HG03460 (cell line): ENCODE measurements at regions not wholly inside any gene's neighbourhood (a gene's known extent, or its start where the extent isn't known, plus 50 kb on each side); places are given as distances from the start of the nearest gene placed in this dataset.
A peak's percentile ranks its signal among the peaks of the same experiment; 100 is the strongest.
"Not testable (repeated sequence)": the region's sequence is repeated elsewhere in the genome, so short reads cannot be mapped to it uniquely, and the experiment has no call there.

Experiments
- ATAC-seq: cut with Tn5 transposase; IDR thresholded peaks from one replicate; pipeline ENCODE4 v1.9.1; 2021; ENCODE audit not compliant: unreplicated experiment

DNA sequence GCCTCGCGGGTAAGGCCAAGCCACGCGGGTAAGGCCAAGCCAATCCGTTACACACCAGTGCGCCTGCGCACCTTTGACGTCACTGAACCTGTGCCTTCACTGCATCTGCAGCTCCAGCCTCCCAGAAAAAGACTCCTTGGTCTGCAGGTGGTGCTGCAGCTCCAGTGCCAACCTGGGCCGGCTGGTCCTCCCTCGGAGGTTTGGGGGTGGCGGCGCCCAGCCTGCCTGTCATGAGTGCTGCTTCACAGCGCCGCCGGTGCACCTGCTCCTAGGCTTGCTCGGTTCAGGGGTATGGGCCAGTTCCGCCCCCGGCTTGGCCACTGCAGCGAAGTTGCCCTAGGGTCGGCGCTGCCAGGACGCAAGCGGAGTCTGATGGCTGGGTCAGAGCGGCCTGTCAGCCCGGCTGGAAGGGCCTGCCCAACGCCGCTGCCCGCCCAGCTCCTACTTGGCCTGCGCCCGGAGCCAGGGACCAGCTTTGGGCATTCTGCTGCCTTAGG, 146.6 kb downstream of the USP22 start:
- no peak for ATAC-seq

DNA sequence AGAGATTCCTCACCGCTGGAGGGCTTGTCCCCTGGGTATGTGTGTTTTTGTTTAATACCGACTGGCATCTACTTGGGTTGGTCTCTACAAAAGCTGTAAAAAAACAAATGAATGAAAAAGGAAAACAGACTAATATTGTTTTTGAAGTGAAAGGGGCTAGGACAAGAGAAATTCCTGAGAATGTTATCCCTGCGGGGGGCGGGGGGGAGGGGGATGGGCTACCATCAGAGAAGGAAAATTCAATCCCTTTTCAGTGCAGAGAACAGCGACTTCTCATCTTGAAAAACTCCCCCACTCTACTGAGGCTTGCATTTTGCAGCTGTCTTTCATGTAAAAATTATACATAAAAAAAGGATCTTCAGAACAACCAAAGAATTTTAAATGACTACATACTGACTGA, 144.1 kb downstream of the USP22 start:
- not testable (repeated sequence) for ATAC-seq

DNA sequence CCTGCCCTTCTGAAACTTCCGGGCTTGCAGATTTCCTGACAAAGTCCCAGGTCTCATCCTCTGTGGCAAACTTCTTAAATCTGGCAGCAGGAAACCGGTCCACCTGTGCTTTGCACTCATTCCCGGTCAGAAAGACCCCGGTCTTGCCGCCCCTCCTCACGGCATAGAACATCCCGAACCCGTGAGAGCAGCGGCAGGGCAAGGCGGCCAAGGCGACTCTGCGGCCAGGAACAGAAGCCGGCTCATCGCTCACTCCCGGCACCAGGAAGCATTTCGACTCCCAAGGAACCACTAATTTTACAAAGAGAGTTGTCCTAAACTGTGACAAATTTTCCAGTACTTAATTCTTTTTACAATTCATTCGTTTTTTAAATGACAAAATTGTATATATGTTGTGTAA, 140.3 kb downstream of the USP22 start:
- ATAC-seq = not testable (repeated sequence)

DNA sequence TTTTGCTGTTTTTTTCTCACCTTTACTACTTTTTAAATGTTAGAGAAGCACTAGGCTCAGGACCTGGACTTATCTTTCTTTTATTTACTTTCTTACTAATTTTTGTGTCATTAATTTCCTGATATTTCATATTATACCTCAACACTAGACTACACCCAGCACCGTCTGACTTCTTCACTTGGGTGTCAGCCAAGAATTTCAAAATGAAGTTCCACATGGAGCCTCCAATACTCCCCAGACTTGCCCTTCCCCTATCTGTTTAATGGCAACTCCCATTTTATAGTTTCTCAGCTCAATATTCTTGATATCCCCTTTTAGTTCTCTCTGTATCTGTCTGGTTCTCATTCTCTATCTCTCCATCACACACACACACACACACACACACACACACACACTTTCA, 139.3 kb downstream of the USP22 start:
- not testable (repeated sequence) for ATAC-seq

DNA sequence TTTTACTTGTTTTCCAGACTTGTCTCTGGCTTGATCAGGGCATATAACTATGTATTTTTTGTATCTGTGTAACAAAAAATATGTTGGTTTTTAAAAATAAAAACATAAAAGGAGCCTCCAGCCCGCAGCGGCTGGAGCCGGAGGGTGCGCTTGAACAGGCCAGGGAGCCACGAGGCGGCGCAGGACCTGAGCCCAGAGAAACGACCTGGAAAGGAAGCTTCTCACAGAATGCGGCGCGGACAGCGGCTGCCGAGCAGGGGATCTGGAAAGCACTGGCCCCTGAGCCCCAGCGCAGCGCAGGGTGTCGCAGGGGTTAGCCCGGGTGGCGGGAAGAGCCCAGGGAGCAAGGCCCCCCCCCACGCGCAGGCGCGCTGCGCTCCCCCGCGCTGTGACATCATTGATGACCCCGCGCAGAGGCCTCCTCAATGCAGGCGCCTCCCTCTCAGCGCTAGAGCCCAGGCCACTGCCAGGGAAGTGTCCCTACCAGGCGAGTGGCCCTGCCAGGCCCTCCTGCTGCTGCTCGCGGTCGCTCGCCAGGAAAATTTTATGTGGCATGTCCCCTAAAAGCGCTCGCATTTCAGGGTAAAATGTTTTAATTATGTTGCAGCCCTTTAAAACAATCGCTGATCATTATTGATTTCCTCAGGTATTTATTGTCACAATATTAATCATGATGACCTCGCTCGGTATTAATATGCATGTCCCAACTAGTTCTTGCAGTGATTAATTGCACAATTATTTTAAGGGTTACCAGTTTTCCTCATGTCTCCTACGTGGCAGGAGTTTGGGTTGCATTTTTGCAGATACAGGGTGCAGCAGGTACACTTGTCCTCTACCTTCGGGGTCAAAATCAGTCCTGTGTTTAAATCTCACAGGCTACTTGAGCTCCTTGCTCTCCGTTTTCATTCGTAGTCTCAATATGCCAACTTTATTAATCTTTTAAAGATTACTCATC, 134.2 kb downstream of the USP22 start:
- ATAC-seq = peak; percentile 95

DNA sequence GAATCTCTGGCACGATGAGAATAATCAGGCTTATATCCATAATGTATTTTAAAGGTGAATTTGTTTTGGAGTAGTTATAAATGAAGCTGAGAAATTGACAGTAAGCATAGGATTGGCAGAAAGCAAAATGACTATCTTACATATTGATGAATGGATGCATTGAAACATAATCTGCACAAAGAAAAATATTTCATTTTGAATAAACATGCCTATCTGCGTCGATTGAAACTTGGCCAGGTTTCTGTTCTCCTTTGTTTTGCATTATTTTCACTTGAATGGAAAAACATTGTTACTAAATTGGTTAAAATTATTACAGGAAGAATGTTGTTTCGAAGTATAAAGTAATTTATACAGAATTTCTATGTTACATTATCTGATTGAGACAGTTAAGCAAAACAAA, 128.2 kb downstream of the USP22 start:
- ATAC-seq = no peak

DNA sequence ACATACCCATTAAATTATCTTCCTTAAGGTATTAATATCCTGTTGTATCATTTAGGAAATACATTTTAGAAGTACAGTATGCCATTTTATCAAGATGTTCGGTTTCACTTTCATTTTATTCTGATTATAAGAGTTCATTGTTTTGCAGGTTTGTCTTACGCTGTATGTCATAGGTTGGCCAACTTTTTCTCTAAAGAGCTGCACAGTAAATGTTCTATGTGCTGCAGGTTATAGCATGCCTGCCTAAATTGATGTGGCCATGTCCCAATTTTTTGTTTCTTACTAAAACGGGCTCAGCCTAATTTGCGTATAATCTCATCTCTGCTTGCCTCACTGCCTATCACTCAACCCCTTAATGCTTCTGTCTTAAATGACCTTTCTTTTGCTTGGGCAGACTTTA, 126.4 kb downstream of the USP22 start:
- ATAC-seq = no peak

DNA sequence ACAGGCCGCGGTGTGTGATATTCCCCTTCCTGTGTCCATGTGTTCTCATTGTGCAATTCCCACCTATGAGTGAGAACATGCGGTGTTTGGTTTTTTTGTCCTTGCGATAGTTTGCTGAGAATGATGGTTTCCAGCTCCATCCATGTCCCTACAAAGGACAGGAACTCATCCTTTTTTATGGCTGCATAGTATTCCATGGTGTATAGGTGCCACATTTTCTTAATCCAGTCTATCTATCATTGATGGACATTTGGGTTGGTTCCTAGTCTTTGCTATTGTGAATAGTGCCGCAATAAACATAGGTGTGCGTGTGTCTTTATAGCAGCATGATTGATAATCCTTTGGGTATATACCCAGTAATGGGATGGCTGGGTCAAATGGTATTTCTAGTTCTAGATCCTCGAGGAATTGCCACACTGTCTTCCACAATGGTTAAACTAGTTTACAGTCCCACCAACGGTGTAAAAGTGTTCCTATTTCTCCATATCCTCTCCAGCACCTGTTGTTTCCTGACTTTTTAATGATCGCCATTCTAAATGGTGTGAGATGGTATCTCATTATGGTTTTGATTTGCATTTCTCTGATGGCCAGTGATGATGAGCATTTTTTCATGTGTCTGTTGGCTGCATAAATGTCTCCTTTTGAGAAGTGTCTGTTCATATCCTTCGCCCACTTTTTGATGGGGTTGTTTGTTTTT, 125.1 kb downstream of the USP22 start:
- not testable (repeated sequence) for ATAC-seq

DNA sequence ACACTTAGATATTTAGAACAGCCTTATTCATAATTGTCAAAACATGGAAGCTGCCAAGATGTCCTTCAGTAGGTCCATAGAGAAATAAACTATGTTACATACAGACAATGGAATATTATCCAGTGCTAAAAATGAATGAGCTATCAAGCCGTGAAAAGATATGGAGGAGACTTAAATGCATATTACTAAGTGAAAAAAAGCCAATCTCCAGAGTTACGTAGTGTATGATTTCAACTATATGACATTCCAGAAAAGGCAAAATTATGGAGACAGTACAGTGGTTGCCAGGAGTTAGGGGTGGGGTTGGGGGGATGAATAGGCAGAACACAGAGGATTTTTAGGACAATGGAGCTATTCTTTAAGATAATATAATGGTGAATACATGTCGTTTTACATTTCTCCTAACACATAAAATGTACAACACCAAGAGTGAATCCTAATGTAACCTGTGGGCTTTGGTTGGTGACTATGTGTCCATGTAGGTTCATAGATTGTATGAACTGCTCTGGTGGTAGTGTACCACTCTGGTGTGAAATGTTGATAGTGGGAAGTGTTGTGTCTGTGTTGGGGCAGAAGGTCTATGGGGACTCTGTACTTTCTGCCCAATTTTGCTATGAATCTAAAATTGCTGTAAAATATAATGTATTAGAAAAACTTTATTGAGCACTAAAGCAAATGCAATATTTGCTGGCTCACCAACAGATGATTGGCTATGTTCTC, 122.6 kb downstream of the USP22 start:
- ATAC-seq = no peak

DNA sequence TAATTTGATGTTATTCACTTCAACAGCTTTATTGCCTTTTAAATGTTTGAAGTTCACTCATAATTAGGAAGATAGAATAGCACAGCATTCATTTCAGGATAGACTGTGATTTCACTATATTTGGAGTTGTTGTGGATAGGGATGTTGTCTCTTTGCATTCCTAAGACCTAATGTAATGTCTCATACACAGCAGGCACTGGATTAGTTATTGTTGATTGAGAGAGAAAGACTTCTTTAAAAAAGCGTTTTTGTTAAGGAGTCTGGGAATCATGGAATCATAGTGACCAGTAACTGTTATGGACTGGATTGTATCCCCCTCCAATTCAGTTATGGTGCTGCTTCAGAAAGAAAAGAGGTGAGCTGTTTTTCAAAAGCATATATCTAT, 122.0 kb downstream of the USP22 start:
- no peak for ATAC-seq

DNA sequence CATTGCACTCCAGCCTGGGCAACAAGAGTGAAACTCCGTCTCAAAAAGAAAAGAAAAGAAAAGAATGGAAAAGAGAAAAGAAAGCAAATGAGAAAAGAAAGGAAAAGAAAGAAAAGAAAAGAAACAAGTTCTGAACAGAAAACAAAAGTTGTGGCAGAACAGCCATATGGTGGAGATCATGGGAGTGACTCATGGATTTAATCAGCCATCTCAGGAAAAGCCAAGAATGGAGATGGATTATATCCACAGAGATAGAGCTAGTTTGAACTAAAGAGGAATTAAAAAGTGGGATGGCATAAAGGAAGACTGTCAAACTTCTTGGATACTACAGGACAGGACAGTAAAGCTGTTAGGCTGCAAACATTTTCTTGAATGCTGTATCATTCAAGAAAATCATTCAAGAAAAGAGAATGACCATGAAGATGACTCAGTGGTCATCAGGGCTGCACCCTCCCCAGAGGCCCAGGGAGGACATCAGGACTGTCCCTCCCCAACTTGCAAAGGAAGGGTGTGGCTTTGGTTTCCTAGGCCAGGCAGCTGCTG, 120.6 kb downstream of the USP22 start:
- ATAC-seq = no peak

DNA sequence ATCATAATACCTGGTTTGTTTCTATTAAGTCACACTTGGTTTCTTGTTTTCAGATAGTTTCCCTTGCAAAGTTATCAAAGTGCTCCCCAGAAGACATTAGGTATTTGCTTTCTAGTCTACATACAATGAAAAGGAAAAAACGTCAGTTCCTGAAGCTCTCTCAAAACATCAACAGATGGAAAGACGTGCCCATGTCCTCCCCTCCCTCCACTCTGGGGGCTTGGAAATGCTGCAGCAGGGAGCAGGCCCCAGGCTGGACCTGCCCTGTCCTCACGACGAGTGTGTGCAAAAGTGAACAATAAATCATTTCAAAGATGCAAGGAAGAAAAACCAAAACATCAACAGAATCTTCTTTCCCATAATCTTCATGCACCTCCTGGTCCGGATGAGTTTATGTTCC, 118.5 kb downstream of the USP22 start:
- no peak for ATAC-seq

DNA sequence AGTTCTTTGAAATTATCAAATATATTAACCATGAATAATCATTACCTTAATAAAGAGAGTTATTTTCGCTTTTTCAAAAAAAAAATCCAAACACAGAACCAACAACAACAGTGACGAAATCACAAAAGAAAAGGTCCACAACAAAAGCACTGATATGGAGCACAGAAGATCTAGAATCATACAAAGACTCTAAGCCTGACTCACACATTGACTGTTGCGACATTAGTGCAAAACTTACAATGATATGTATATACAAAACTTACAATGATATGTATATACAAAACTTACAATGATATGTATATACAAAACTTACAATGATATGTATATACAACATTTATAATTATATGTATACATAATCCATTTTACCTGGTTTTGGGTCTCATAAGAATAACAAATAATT, 117.7 kb downstream of the USP22 start:
- ATAC-seq = no peak

DNA sequence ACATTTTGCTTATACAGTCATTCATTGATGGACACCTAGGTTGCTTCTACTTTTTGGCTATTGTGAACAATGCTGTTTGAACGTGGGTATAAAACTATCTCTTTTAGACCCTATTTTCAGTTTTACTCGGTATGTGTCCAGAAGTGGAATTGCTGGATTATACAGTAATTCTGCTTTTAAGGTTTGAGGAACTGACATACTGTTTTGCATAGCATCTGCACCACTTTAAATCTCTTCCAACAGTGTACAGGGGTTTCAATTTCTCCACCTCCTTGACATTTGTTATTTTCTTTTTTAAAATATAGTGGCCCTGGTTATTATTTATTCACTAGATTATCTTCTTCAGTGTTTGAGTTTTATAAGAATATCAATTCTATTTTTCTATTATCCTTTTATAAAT, 116.9 kb downstream of the USP22 start:
- no peak for ATAC-seq

DNA sequence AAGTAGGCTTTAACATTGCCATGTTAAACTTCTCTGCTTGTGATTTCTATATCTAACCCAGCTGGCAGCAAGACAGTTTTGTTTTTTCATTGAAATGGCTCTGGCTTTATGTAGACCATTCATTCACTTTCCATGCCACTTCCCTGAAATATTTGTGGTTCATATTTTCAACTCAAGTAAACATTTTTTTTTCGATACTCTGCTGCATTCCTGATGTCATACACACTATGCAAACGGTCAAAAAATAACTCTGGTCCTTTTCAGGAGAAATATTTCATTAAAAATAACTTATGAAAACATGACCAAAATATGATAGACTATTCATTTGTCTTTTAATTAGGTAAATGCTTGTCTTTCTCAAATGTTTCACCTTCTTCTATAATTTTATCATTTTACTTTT, 116.3 kb downstream of the USP22 start:
- no peak for ATAC-seq

DNA sequence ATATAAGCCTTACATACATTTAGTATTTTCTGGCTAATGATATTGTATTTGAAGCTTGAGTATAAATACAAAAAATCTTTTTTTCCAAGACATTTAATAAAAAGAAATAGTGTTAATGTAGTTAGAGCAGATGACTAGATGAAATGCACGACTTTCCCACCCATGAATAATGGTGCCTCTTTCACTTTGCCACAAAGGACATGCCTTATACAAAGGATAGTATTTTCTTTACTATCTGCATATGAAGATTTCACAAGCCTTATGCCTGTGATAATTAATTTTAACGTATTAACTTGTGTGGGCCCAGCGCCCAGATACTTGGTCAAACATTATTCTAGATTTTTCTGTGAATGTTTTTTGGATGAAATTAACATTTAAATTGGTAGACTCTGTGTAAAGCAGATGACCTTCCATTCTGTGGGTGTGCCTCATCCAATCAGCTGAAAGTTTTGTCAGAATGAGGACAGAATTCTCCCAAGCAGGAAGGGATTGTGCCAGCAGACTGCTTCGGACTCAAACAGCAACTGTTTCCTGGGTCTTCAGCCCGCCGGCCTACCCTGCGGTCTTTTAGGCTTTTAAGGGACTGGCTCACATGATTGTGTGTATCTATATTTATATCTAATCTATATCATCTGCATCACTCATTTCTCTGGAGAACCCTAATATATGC, 115.4 kb downstream of the USP22 start:
- no peak for ATAC-seq

DNA sequence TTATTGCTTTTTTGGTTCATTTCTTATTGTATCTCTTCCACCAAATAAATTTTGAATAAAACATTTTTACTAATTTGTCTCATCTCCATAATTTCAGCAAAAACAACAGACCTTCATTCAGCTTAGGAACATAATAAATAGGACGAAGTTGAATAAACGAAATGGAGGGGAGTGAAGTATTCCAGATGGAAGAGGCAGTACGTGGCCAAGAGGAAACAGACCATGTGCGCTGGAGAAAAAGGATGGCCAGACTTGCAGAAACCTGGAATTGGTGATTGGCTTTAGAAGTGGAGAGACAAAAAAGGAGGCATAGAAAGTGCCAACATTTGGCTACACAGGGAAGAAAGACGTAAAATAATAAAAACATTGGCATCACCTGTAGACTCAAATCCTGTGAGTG, 113.5 kb downstream of the USP22 start:
- no peak for ATAC-seq

DNA sequence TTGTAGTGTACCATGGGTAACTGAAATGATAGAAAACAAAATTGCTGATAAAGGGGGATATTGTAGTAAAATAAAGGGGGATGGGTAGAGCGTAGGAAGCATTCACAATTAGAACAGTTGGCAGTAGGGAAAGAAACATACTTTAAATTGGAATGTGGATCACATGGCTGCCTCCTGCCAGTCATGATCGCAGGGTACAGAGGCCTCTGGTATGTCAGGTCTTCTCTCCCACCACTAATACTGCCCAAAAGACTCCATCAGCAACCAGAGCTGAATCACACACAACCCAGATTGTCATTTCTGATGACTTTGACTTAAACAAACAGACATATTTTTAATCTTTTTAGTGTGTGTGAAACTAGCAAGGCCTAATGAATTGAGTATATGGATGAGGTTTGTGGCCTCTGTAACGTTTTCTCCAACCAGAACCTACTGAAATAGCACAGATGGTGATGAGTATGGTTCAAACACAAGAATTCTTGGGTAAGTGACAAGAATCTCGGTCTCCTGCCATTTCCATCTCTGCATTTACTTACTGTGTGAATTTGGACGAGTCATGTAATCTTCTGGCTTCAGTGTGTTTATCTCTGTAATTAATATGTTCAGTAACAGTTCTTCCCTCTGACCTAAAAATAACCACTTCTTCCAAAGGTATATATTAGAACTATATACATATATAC, 112.6 kb downstream of the USP22 start:
- ATAC-seq = no peak

DNA sequence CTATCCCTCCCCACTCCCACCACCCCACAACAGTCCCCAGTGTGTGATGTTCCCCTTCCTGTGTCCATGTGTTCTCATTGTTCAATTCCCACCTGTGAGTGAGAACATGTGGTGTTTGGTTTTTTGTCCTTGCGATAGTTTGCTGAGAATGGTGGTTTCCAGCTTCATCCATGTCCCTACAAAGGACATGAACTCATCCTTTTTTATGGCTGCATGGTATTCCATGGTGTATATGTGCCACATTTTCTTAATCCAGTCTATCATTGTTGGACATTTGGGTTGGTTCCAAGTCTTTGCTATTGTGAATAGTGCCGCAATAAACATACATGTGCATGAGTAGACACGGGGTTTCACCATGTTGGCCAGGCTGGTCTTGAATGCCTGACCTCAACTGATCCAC, 109.8 kb downstream of the USP22 start:
- ATAC-seq = not testable (repeated sequence)

DNA sequence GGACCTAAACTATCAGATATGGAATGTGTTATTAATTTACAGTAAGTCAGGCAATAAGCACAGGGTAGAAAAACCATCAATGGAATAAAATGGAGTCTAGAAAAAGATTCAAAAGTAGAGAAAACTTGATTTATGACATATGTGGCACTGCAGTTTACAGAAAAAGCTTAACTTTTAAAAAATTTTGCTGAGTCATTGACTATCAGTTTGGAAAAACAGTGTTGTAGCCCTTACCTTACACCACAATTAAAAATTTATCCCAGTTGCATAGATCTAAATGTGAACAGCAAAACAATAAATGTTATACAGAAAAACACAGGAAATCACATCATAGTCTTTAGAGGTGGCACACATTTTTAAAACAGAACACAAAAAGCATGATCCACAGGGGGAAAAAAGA, 108.5 kb downstream of the USP22 start:
- ATAC-seq = no peak
